GM19455 (cell line): ENCODE measurements at regions not wholly inside any gene's neighbourhood (a gene's known extent, or its start where the extent isn't known, plus 50 kb on each side); places are given as distances from the start of the nearest gene placed in this dataset.
A peak's percentile ranks its signal among the peaks of the same experiment; 100 is the strongest.
"Not testable (repeated sequence)": the region's sequence is repeated elsewhere in the genome, so short reads cannot be mapped to it uniquely, and the experiment has no call there.

Experiments used
- ATAC-seq: cut with Tn5 transposase; IDR thresholded peaks from one replicate; pipeline ENCODE4 v1.9.1; 2021; ENCODE audit not compliant: unreplicated experiment

- not testable (repeated sequence) for ATAC-seq
These were observed 136.6 kb upstream of the PROKR2 start for GRCh38 chr20:5453316-5453715.

- not testable (repeated sequence) for ATAC-seq
These were observed 135.9 kb upstream of the PROKR2 start for GRCh38 chr20:5452691-5453090.

GRCh38 chr20:5452286-5452685 lies 135.5 kb upstream of the PROKR2 start:
- ATAC-seq = not testable (repeated sequence)

- ATAC-seq = no peak
These were observed 135.0 kb upstream of the PROKR2 start for GRCh38 chr20:5451643-5452210.

- ATAC-seq = no peak
These were observed 131.8 kb upstream of the PROKR2 start for GRCh38 chr20:5448449-5449118.

- ATAC-seq = no peak
These were observed 130.4 kb upstream of the PROKR2 start for GRCh38 chr20:5447188-5447587.

- ATAC-seq = no peak
These were observed 128.9 kb upstream of the PROKR2 start for GRCh38 chr20:5445611-5446010.

- no peak for ATAC-seq
These were observed 125.3 kb upstream of the PROKR2 start for GRCh38 chr20:5442101-5442500.

- no peak for ATAC-seq
These were observed 117.4 kb upstream of the PROKR2 start for GRCh38 chr20:5434116-5434515.

GRCh38 chr20:5433352-5433751 lies 116.6 kb upstream of the PROKR2 start:
- no peak for ATAC-seq

GRCh38 chr20:5432030-5432429 lies 115.3 kb upstream of the PROKR2 start:
- no peak for ATAC-seq

GRCh38 chr20:5430670-5431069 lies 113.9 kb upstream of the PROKR2 start:
- no peak for ATAC-seq

GRCh38 chr20:5426026-5426425 lies 109.3 kb upstream of the PROKR2 start:
- no peak for ATAC-seq

GRCh38 chr20:5416086-5416485 lies 99.3 kb upstream of the PROKR2 start:
- no peak for ATAC-seq

GRCh38 chr20:5413394-5413793 lies 96.6 kb upstream of the PROKR2 start:
- ATAC-seq = no peak

GRCh38 chr20:5410470-5410869 lies 93.7 kb upstream of the PROKR2 start:
- no peak for ATAC-seq

- ATAC-seq = peak; percentile 82
These were observed 86.3 kb upstream of the PROKR2 start for GRCh38 chr20:5402903-5403531.

GRCh38 chr20:5401277-5401875 lies 84.6 kb upstream of the PROKR2 start:
- ATAC-seq = no peak

GRCh38 chr20:5400164-5400762 lies 83.5 kb upstream of the PROKR2 start:
- no peak for ATAC-seq

- ATAC-seq = no peak
These were observed 80.6 kb upstream of the PROKR2 start for GRCh38 chr20:5397393-5397792.

- ATAC-seq = no peak
These were observed 79.4 kb upstream of the PROKR2 start for GRCh38 chr20:5395932-5396727.
